GM23248 (cell line): ENCODE measurements at regions not wholly inside any gene's neighbourhood (a gene's known extent, or its start where the extent isn't known, plus 50 kb on each side); places are given as distances from the start of the nearest gene placed in this dataset.

Experiments used
- EZH2 ChIP-seq: fragments of 200-600 bp; sonication (generic); IDR thresholded peaks from 2 replicates; pipeline ENCODE4 v1.6.1; 2018; ENCODE audit warnings: antibody characterized with exemption, mild to moderate bottlenecking; ENCODE audit not compliant: insufficient read depth, poor library complexity, severe bottlenecking
- EZH2phosphoT487 ChIP-seq: fragments of 200-600 bp; sonication (generic); IDR thresholded peaks from 2 replicates; pipeline ENCODE4 v1.6.1; 2018; ENCODE audit warnings: antibody characterized with exemption, moderate library complexity, mild to moderate bottlenecking, low read depth; ENCODE audit not compliant: insufficient read depth

GRCh38 chr10:78925275-78925674, 143.5 kb upstream of the ZMIZ1 start:
- TF ChIP-seq EZH2 (no peak), EZH2phosphoT487 (no peak)
